Kidney tubule cell (primary cell): ENCODE measurements at regions not wholly inside any gene's neighbourhood (a gene's known extent, or its start where the extent isn't known, plus 50 kb on each side); places are given as distances from the start of the nearest gene placed in this dataset.

Experiments used
- DNase-seq: peaks from one replicate; pipeline ENCODE4 v3.0.0-alpha.2; 2018; ENCODE audit warnings: low spot score

GRCh38 chr18:2036086-2036485 lies 535.2 kb downstream of the METTL4 start:
- DNase-seq = peak; percentile 52

GRCh38 chr18:2040279-2040678 lies 531.0 kb downstream of the METTL4 start:
- DNase-seq = no peak

- DNase-seq = peak; percentile 86
Observed at GRCh38 chr18:2049986-2050385, 521.3 kb downstream of the METTL4 start.

GRCh38 chr18:2050702-2051201 lies 520.6 kb downstream of the METTL4 start:
- peak; percentile 98 for DNase-seq

GRCh38 chr18:2053490-2054089 lies 517.7 kb downstream of the METTL4 start:
- no peak for DNase-seq

GRCh38 chr18:2059336-2059735 lies 512.0 kb downstream of the METTL4 start:
- DNase-seq = no peak

GRCh38 chr18:2060086-2060485 lies 511.2 kb downstream of the METTL4 start:
- DNase-seq = no peak

- peak; percentile 55 for DNase-seq
Observed at GRCh38 chr18:2070631-2071030, 500.7 kb downstream of the METTL4 start.

GRCh38 chr18:2075499-2075898 lies 495.8 kb downstream of the METTL4 start:
- no peak for DNase-seq

- no peak for DNase-seq
Observed at GRCh38 chr18:2082676-2083075, 488.6 kb downstream of the METTL4 start.

- DNase-seq = peak; percentile 68
Observed at GRCh38 chr18:2083691-2084090, 487.6 kb downstream of the METTL4 start.

- DNase-seq = no peak
Observed at GRCh38 chr18:2086439-2086838, 484.9 kb downstream of the METTL4 start.

- DNase-seq = no peak
Observed at GRCh38 chr18:2087877-2088673, 483.2 kb downstream of the METTL4 start.

- DNase-seq = no peak
Observed at GRCh38 chr18:2089396-2089795, 481.9 kb downstream of the METTL4 start.

GRCh38 chr18:2091937-2092336 lies 479.4 kb downstream of the METTL4 start:
- no peak for DNase-seq

GRCh38 chr18:2096551-2096950 lies 474.8 kb downstream of the METTL4 start:
- DNase-seq = no peak

- DNase-seq = no peak
Observed at GRCh38 chr18:2100694-2101213, 470.6 kb downstream of the METTL4 start.

- no peak for DNase-seq
Observed at GRCh38 chr18:2102022-2102421, 469.3 kb downstream of the METTL4 start.

- DNase-seq = no peak
Observed at GRCh38 chr18:2103299-2103698, 468.0 kb downstream of the METTL4 start.

- DNase-seq = peak; percentile 65
Observed at GRCh38 chr18:2104620-2105462, 466.5 kb downstream of the METTL4 start.

GRCh38 chr18:2108591-2108990 lies 462.7 kb downstream of the METTL4 start:
- peak; percentile 66 for DNase-seq

- peak; percentile 68 for DNase-seq
Observed at GRCh38 chr18:2111456-2111855, 459.8 kb downstream of the METTL4 start.
